ENCODE measurements at regions not wholly inside any gene's neighbourhood (a gene's known extent, or its start where the extent isn't known, plus 50 kb on each side); places are given as distances from the start of the nearest gene placed in this dataset.

- DNase-seq (ENCODE audit: low spot score): no peak
- no peak for TF ChIP-seq CTCF (IDR thresholded peaks at IDR 0.05; ENCODE audit: extremely low read depth, missing control alignments)
These were observed 700.1 kb downstream of the QKI start for GRCh38 chr6:164114651-164115050.

GRCh38 chr6:164114051-164114450, 699.5 kb downstream of the QKI start:
- no peak for DNase-seq (ENCODE audit: low spot score)
- TF ChIP-seq CTCF (IDR thresholded peaks at IDR 0.05; ENCODE audit: extremely low read depth, missing control alignments): no peak

GRCh38 chr6:164113637-164114036, 699.1 kb downstream of the QKI start:
- DNase-seq (ENCODE audit: low spot score): no peak
- TF ChIP-seq CTCF (IDR thresholded peaks at IDR 0.05; ENCODE audit: extremely low read depth, missing control alignments): no peak

GRCh38 chr6:164109770-164110140, 695.2 kb downstream of the QKI start:
- peak; percentile 14 for TF ChIP-seq CTCF (IDR thresholded peaks at IDR 0.05; ENCODE audit: extremely low read depth, missing control alignments)
- DNase-seq (ENCODE audit: low spot score): no peak

GRCh38 chr6:164108869-164109769, 694.6 kb downstream of the QKI start:
- no peak for DNase-seq (ENCODE audit: low spot score)
- TF ChIP-seq CTCF (IDR thresholded peaks at IDR 0.05; ENCODE audit: extremely low read depth, missing control alignments): no peak

- TF ChIP-seq CTCF (IDR thresholded peaks at IDR 0.05; ENCODE audit: extremely low read depth, missing control alignments): no peak
These were observed 693.6 kb downstream of the QKI start for GRCh38 chr6:164108092-164108491.

GRCh38 chr6:164107297-164107995, 692.9 kb downstream of the QKI start:
- DNase-seq (ENCODE audit: low spot score): no peak
- no peak for TF ChIP-seq CTCF (IDR thresholded peaks at IDR 0.05; ENCODE audit: extremely low read depth, missing control alignments)

More at GRCh38 chr6:164108092-164108491, 693.6 kb downstream of the QKI start:
- no peak for DNase-seq (ENCODE audit: low spot score)

Measured in GM20000 (cell line).